ENCODE measurements at regions not wholly inside any gene's neighbourhood (a gene's known extent, or its start where the extent isn't known, plus 50 kb on each side); places are given as distances from the start of the nearest gene placed in this dataset.

DNA sequence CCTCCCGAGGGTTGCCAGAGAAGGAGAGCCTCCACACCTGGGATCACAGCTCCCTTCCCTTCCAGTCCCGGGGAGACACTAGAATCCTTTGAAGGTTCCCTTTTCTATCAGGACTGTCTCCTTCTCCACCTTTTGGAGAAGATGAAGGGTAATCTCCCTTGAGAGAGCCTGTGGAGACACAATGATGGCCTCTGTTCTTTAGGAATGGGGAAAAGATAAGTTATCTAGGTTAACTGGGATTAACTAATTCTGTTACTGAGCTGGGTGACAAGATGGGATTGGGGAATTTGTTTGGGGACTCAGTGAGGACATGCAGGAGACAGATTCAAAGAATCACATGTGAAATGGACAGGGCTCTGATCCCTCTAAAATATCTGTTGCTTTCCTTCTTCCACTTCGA, 181.1 kb upstream of the BMPER start:
- TF ChIP-seq POLR2AphosphoS5 (IDR thresholded peaks at IDR 0.05; ENCODE audit: low read depth, low read length): no peak
- no peak for TF ChIP-seq NAIF1 (CRISPR knock-in tag; IDR thresholded peaks at IDR 0.05; ENCODE audit: borderline replicate concordance)
- no peak for TF ChIP-seq GFI1 (CRISPR knock-in tag; IDR thresholded peaks at IDR 0.05; ENCODE audit: borderline replicate concordance)
- no peak for TF ChIP-seq TP53 (CRISPR knock-in tag; conservative IDR thresholded peaks at IDR 0.05)

Measured in HepG2 (cell line).